C4-2B (cell line): ENCODE measurements at regions not wholly inside any gene's neighbourhood (a gene's known extent, or its start where the extent isn't known, plus 50 kb on each side); places are given as distances from the start of the nearest gene placed in this dataset.
A peak's percentile ranks its signal among the peaks of the same experiment; 100 is the strongest.

ENCODE experiments used
- H3K27ac ChIP-seq: fragments of 450-650 bp; 2 replicates; pipeline ENCODE4 v1.5.1; 2017
- ZFX ChIP-seq: fragments of 450-650 bp; IDR thresholded peaks from 2 replicates; pipeline ENCODE4 v1.6.1; 2017
- TF ChIP-seq, protein P1 (sequence below): fragments of 450-650 bp; conservative IDR thresholded peaks from 2 replicates; pipeline ENCODE4 v1.5.1; 2017; ENCODE audit warnings: mild to moderate bottlenecking

DNA sequence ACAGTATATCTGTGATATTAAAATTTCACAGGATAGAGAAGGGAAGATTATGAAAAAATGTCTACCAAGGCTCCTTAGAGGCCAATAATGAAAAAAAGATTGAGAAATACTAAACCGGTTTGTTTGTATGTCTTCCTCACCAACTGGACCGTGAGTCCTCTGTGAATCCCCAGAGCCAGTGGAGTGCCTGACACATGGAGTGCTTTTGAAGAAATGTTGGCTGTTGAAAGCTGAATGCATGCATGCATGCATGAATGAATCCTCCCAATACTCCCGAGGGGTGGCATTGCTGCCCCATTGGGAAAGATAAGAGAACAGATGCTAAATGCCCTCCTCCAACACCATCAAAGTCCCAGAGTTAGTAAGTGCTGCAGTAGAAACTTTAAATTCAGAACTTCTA is 152.7 kb upstream of the SERP2 start:
- TF ChIP-seq, protein P1, sequence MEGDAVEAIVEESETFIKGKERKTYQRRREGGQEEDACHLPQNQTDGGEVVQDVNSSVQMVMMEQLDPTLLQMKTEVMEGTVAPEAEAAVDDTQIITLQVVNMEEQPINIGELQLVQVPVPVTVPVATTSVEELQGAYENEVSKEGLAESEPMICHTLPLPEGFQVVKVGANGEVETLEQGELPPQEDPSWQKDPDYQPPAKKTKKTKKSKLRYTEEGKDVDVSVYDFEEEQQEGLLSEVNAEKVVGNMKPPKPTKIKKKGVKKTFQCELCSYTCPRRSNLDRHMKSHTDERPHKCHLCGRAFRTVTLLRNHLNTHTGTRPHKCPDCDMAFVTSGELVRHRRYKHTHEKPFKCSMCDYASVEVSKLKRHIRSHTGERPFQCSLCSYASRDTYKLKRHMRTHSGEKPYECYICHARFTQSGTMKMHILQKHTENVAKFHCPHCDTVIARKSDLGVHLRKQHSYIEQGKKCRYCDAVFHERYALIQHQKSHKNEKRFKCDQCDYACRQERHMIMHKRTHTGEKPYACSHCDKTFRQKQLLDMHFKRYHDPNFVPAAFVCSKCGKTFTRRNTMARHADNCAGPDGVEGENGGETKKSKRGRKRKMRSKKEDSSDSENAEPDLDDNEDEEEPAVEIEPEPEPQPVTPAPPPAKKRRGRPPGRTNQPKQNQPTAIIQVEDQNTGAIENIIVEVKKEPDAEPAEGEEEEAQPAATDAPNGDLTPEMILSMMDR: no peak
- no peak for TF ChIP-seq ZFX

DNA sequence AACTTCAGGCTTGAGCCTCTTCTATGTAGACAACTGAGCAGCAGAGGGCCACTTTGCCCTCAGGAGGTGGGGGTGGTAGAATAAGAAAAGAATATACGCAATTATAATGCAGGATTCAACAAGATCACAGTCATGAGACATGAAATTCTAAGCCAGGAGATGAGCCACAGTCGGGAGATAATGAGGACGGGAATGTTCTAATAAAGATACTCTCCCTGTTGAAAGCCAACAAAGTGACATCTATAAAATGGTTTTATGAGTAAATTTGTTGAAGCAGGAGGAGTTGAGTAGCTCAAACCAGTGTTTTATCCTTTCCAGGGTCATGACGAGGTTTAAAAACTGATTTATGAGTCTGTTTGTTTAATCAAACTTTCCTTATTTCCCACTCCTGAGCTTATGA is 152.0 kb upstream of the SERP2 start:
- H3K27ac ChIP-seq: peak overlapping the region; percentile 78; the same call in 1 of the 2 replicates
- TF ChIP-seq, protein P1: no peak
- no peak for TF ChIP-seq ZFX

More for the DNA sequence above, 152.7 kb upstream of the SERP2 start:
- H3K27ac ChIP-seq: peak overlapping the region; percentile 78; the same call in 1 of the 2 replicates

DNA sequence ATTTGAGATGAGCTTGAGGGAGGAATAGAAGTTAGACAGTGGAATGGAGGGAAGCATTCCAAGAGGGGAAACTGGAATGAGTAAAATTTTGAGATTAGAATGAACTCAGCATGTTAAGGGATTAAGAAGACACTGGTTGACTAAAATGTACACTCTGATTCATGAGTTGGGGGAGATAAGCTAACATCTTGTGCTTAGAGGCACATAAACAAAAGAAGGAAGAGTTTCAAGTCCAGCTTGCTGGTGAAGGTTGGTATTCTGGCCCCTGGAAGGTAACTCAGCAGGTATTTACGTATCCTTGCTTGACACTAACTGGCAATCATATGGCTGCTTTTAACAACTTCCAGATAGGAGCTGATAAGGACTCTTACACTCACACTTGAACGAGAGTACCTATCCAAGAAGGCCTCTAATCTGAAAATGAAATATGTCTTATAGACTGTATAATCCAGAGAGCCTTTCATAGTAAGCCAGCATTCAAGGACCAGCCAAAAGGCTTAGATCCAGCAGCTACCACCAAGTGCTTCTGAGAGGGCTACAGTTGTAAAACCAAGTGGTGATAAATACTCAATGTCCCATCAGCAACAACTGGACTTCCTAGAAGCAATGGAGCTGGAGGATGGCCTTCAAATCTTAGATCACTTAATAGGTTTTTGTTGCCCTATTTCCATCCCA is 149.7 kb upstream of the SERP2 start:
- no peak overlapping the region; the same call in 1 of the 2 replicates for H3K27ac ChIP-seq
- TF ChIP-seq, protein P1: no peak
- no peak for TF ChIP-seq ZFX

DNA sequence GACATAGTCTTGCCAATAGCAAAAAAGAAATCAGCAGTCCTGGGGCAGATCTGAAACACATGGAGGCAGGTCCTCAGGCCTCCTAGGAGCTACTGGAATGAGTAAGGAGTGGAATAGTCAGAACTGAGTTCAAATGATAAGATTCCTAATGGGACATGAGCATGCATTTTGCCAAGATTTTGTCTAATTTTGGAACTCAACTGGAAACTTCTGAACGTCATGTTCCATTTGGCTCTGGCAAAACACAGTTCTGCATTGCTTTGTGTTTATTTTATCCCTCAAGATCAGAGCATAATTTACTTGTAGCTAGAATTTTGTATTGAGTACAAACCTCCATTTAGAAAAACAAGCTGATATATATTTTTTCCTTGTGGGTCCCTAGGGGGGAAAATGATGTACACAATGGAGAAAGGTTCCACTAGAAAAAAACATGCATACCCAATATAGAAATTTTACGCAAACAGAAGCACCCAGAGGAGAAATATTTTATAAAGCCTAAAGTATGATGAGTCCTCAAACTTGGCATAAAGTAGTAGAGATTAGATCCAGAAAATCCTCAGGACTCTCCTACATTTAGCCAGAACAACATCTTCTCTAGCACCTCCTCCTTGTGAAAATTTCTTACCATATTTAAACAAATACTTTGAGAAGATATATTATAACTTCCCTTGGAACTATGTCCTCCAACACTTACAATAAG is 149.0 kb upstream of the SERP2 start:
- no peak for TF ChIP-seq ZFX
- TF ChIP-seq, protein P1: no peak

DNA sequence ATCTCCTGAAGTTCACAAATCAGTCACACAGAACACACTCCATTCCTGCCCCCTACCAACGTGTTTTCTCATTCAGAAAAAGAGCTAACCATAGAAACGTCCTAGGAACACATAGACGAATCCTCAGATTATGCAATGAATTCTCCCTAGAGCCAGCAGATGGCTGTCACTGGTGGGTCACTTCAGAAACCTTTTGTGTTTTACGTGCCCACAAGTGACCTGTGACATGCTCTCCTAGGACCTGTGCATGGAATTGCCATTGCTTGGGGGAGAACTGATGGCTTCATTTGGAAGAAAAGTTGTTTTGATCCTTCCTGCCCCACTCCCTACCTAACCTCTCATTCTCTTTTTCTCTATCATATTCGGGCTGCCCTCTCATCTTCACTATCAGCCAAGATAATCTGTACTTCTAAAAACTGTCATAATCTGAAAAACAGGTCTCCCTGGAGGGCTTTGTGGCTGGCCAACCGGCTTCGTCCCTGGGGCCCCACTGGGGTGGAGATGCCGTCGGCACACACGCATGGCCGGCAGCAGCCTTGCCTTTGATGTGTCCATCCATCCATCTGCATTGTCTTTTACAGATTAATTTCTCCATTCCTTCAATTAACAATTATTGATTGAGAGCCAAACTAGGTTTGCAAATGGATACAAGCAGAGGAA is 144.1 kb upstream of the SERP2 start:
- no peak overlapping the region for H3K27ac ChIP-seq
- no peak for TF ChIP-seq ZFX
- TF ChIP-seq, protein P1: no peak

More for the DNA sequence above, 149.0 kb upstream of the SERP2 start:
- no peak overlapping the region; the same call in 1 of the 2 replicates for H3K27ac ChIP-seq

DNA sequence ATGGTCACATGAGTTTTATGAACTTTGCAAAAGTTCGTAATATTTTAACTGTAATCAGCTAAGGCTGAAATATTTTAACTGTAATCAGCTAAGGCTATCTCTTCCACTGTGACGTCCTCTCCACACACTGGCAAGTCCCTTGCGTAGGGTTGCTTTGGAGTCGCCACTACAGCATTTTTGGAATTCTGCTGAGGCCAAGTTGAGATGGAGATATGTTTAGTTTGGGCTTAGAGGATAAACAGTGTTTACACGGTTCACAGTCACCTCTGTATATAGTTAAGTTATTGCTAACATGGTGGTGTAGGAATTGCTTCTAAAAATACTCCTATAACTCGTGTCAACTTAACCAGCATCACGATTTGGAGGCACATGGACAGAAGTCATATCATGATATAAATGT is 143.6 kb upstream of the SERP2 start:
- TF ChIP-seq ZFX: no peak
- TF ChIP-seq, protein P1: no peak
- no peak overlapping the region for H3K27ac ChIP-seq

DNA sequence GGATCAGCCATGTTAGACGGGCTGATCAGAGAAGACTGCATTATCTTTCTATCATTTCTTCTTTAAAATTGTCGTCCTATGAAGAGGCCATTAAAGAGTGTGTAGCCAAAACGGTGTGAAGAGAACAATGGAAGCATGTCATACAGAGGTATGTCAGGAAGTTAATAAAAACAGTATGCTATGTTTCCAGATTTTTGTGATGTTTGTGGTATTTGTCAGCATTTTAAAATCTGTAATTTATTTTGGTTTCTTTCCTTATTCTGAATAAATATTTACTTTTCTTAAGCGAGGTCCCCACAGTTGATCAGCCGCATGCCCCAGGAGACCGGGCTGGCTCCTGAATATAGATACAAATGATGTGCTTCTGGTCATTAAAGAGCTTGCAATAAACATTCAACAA is 142.9 kb upstream of the SERP2 start:
- TF ChIP-seq, protein P1: no peak
- no peak for TF ChIP-seq ZFX

More for the DNA sequence above, 142.9 kb upstream of the SERP2 start:
- no peak overlapping the region for H3K27ac ChIP-seq
